IPS-15b (cell line): ENCODE measurements at regions not wholly inside any gene's neighbourhood (a gene's known extent, or its start where the extent isn't known, plus 50 kb on each side); places are given as distances from the start of the nearest gene placed in this dataset.

Source experiments
- H3K27me3 ChIP-seq: one replicate; pipeline ENCODE4 v1.6.1; 2013; ENCODE audit warnings: low read length; ENCODE audit not compliant: control insufficient read depth, insufficient read depth
- H3K36me3 ChIP-seq: one replicate; pipeline ENCODE4 v1.6.1; 2013; ENCODE audit warnings: low read length; ENCODE audit not compliant: control insufficient read depth, insufficient read depth
- H3K4me1 ChIP-seq: one replicate; pipeline ENCODE4 v1.6.1; 2013; ENCODE audit warnings: mild to moderate bottlenecking, low read length; ENCODE audit not compliant: control insufficient read depth, insufficient read depth
- H3K4me3 ChIP-seq: one replicate; pipeline ENCODE4 v1.5.1; 2013; ENCODE audit warnings: low read depth, low read length
- H3K9ac ChIP-seq: one replicate; pipeline ENCODE4 v1.6.1; 2013; ENCODE audit warnings: low read depth, mild to moderate bottlenecking, low read length
- H3K9me3 ChIP-seq: one replicate; pipeline ENCODE4 v1.6.1; 2013; ENCODE audit warnings: mild to moderate bottlenecking, low read length; ENCODE audit not compliant: control insufficient read depth, insufficient read depth

- Histone ChIP-seq H3K4me3 (no peak overlapping the region), H3K4me1 (no peaks in the 10 kb centered on the region), H3K9me3 (no peaks in the 10 kb centered on the region), H3K9ac (no peak overlapping the region), H3K36me3 (no peaks in the 10 kb centered on the region), H3K27me3 (no peaks in the 10 kb centered on the region)
Measured at GRCh38 chr1:168843401-168843800, 114.4 kb upstream of the DPT start.

- Histone ChIP-seq H3K9me3 (no peaks in the 10 kb centered on the region), H3K27me3 (no peaks in the 10 kb centered on the region), H3K36me3 (no peaks in the 10 kb centered on the region), H3K4me1 (no peaks in the 10 kb centered on the region), H3K4me3 (no peak overlapping the region), H3K9ac (no peak overlapping the region)
Measured at GRCh38 chr1:168843950-168844349, 114.9 kb upstream of the DPT start.

- H3K9ac ChIP-seq, result no peak overlapping the region
- no peaks in the 10 kb centered on the region for H3K27me3 ChIP-seq
- no peaks in the 10 kb centered on the region for H3K36me3 ChIP-seq
- H3K9me3 ChIP-seq, result no peaks in the 10 kb centered on the region
- H3K4me1 ChIP-seq, result no peaks in the 10 kb centered on the region
- H3K4me3 ChIP-seq, result no peak overlapping the region
Measured at GRCh38 chr1:168845140-168845539, 116.1 kb upstream of the DPT start.

- Histone ChIP-seq H3K27me3 (no peaks in the 10 kb centered on the region), H3K9ac (no peak overlapping the region), H3K4me1 (no peaks in the 10 kb centered on the region), H3K36me3 (no peaks in the 10 kb centered on the region), H3K9me3 (no peaks in the 10 kb centered on the region), H3K4me3 (no peak overlapping the region)
Measured at GRCh38 chr1:168848051-168848450, 119.0 kb upstream of the DPT start.

- Histone ChIP-seq H3K36me3 (no peaks in the 10 kb centered on the region), H3K9me3 (no peaks in the 10 kb centered on the region), H3K9ac (no peak overlapping the region), H3K4me1 (no peaks in the 10 kb centered on the region), H3K27me3 (no peaks in the 10 kb centered on the region), H3K4me3 (no peak overlapping the region)
Measured at GRCh38 chr1:168861421-168862004, 132.5 kb upstream of the DPT start.

GRCh38 chr1:168863772-168864171 is 134.8 kb upstream of the DPT start:
- H3K36me3 ChIP-seq, result no peaks in the 10 kb centered on the region
- no peak overlapping the region for H3K9ac ChIP-seq

GRCh38 chr1:168864266-168864665 is 135.3 kb upstream of the DPT start:
- Histone ChIP-seq H3K4me3 (no peak overlapping the region), H3K36me3 (no peaks in the 10 kb centered on the region), H3K9me3 (no peaks in the 10 kb centered on the region), H3K9ac (no peak overlapping the region), H3K4me1 (no peaks in the 10 kb centered on the region), H3K27me3 (no peaks in the 10 kb centered on the region)

More at GRCh38 chr1:168863772-168864171, 134.8 kb upstream of the DPT start:
- Histone ChIP-seq H3K27me3 (no peaks in the 10 kb centered on the region), H3K9me3 (no peaks in the 10 kb centered on the region), H3K4me3 (no peak overlapping the region), H3K4me1 (no peaks in the 10 kb centered on the region)

GRCh38 chr1:168865850-168866620 is 137.0 kb upstream of the DPT start:
- H3K4me3 ChIP-seq, result no peak overlapping the region
- no peaks in the 10 kb centered on the region for H3K9me3 ChIP-seq
- no peak overlapping the region for H3K9ac ChIP-seq
- no peaks in the 10 kb centered on the region for H3K4me1 ChIP-seq
- no peaks in the 10 kb centered on the region for H3K36me3 ChIP-seq
- no peaks in the 10 kb centered on the region for H3K27me3 ChIP-seq

GRCh38 chr1:168867941-168868634 is 139.1 kb upstream of the DPT start:
- H3K9ac ChIP-seq, result no peak overlapping the region
- H3K36me3 ChIP-seq, result no peaks in the 10 kb centered on the region
- H3K4me3 ChIP-seq, result no peak overlapping the region
- no peaks in the 10 kb centered on the region for H3K4me1 ChIP-seq
- H3K27me3 ChIP-seq, result no peaks in the 10 kb centered on the region
- no peaks in the 10 kb centered on the region for H3K9me3 ChIP-seq

- Histone ChIP-seq H3K4me3 (no peak overlapping the region), H3K36me3 (no peaks in the 10 kb centered on the region), H3K4me1 (no peaks in the 10 kb centered on the region), H3K9ac (no peak overlapping the region), H3K27me3 (no peaks in the 10 kb centered on the region), H3K9me3 (no peaks in the 10 kb centered on the region)
Measured at GRCh38 chr1:168871531-168871930, 142.5 kb upstream of the DPT start.

GRCh38 chr1:168875831-168876230 is 146.8 kb upstream of the DPT start:
- Histone ChIP-seq H3K27me3 (no peaks in the 10 kb centered on the region), H3K36me3 (no peaks in the 10 kb centered on the region), H3K4me3 (no peak overlapping the region), H3K4me1 (no peaks in the 10 kb centered on the region), H3K9me3 (no peaks in the 10 kb centered on the region), H3K9ac (no peak overlapping the region)

- H3K4me1 ChIP-seq, result no peaks in the 10 kb centered on the region
- no peaks in the 10 kb centered on the region for H3K27me3 ChIP-seq
- H3K9ac ChIP-seq, result no peak overlapping the region
- no peaks in the 10 kb centered on the region for H3K9me3 ChIP-seq
- H3K4me3 ChIP-seq, result no peak overlapping the region
- H3K36me3 ChIP-seq, result no peaks in the 10 kb centered on the region
Measured at GRCh38 chr1:168876830-168877229, 147.8 kb upstream of the DPT start.
